GM23248 (cell line): ENCODE measurements at regions not wholly inside any gene's neighbourhood (a gene's known extent, or its start where the extent isn't known, plus 50 kb on each side); places are given as distances from the start of the nearest gene placed in this dataset.

ENCODE experiments used
- DNase-seq: peaks from one replicate; pipeline ENCODE4 v3.0.0-alpha.2; 2015
- H2AFZ ChIP-seq: fragments of 200-600 bp; sonication (generic); 2 replicates; pipeline ENCODE4 v1.6.1; 2016; ENCODE audit warnings: antibody characterized with exemption
- H3F3A ChIP-seq: fragments of 200-600 bp; sonication (generic); 2 replicates; pipeline ENCODE4 v1.6.1; 2016; ENCODE audit warnings: mild to moderate bottlenecking, antibody characterized with exemption, mixed run types; ENCODE audit not compliant: insufficient read depth
- H3K27ac ChIP-seq: fragments of 200-600 bp; sonication (generic); 2 replicates; pipeline ENCODE4 v1.5.1; 2016; ENCODE audit warnings: mild to moderate bottlenecking
- H3K27me3 ChIP-seq: fragments of 200-600 bp; sonication (generic); replicated peaks from 2 replicates; pipeline ENCODE4 v1.6.1; 2016; ENCODE audit warnings: mild to moderate bottlenecking; ENCODE audit not compliant: insufficient read depth
- H3K36me3 ChIP-seq: fragments of 200-600 bp; sonication (generic); 2 replicates; pipeline ENCODE4 v1.6.1; 2016; ENCODE audit warnings: low read depth, mild to moderate bottlenecking
- H3K4me1 ChIP-seq: fragments of 200-600 bp; sonication (generic); 2 replicates; pipeline ENCODE4 v1.6.1; 2016; ENCODE audit warnings: mild to moderate bottlenecking; ENCODE audit not compliant: insufficient read depth
- H3K4me2 ChIP-seq: fragments of 200-600 bp; sonication (generic); one replicate; pipeline ENCODE4 v1.6.1; 2016; ENCODE audit warnings: mild to moderate bottlenecking; ENCODE audit not compliant: unreplicated experiment
- H3K4me3 ChIP-seq: fragments of 200-600 bp; sonication (generic); 2 replicates; pipeline ENCODE4 v1.5.1; 2016; ENCODE audit warnings: mild to moderate bottlenecking
- H3K79me2 ChIP-seq: fragments of 200-600 bp; sonication (generic); 2 replicates; pipeline ENCODE4 v1.6.1; 2016; ENCODE audit warnings: mild to moderate bottlenecking; ENCODE audit not compliant: insufficient read depth
- H3K9ac ChIP-seq: fragments of 200-600 bp; sonication (generic); 2 replicates; pipeline ENCODE4 v1.6.1; 2016; ENCODE audit warnings: mild to moderate bottlenecking
- H3K9me2 ChIP-seq: fragments of 200-600 bp; sonication (generic); 2 replicates; pipeline ENCODE4 v1.6.1; 2016; ENCODE audit warnings: mixed run types, mild to moderate bottlenecking, moderate library complexity; ENCODE audit not compliant: insufficient read depth
- H3K9me3 ChIP-seq: fragments of 200-600 bp; sonication (generic); one replicate; pipeline ENCODE4 v1.6.1; 2017; ENCODE audit warnings: low read depth
- H4K20me1 ChIP-seq: fragments of 200-600 bp; sonication (generic); 2 replicates; pipeline ENCODE4 v1.6.0; 2016; ENCODE audit not compliant: insufficient read depth
- EZH2 ChIP-seq: fragments of 200-600 bp; sonication (generic); IDR thresholded peaks from 2 replicates; pipeline ENCODE4 v1.6.1; 2018; ENCODE audit warnings: antibody characterized with exemption, mild to moderate bottlenecking; ENCODE audit not compliant: insufficient read depth, poor library complexity, severe bottlenecking
- EZH2phosphoT487 ChIP-seq: fragments of 200-600 bp; sonication (generic); IDR thresholded peaks from 2 replicates; pipeline ENCODE4 v1.6.1; 2018; ENCODE audit warnings: antibody characterized with exemption, moderate library complexity, mild to moderate bottlenecking, low read depth; ENCODE audit not compliant: insufficient read depth
- WGBS, 2 experiments: methylation state at CpG; one replicate each; pipeline ENCODE4 v1.1.6; 2015 to 2017; ENCODE audit warnings: low lambda C conversion rate in 2 of 2, low coverage in 1 of 2; ENCODE audit errors: missing lambda C conversion rate in 2 of 2; 5-methylcytosine and 5-hydroxymethylcytosine counted together
- in situ Hi-C: fragments of 300-500 bp; cut with MboI; formaldehyde crosslinking; loops from 2 replicates; pipeline ENCODE4 v1.15.0; 2020

DNA sequence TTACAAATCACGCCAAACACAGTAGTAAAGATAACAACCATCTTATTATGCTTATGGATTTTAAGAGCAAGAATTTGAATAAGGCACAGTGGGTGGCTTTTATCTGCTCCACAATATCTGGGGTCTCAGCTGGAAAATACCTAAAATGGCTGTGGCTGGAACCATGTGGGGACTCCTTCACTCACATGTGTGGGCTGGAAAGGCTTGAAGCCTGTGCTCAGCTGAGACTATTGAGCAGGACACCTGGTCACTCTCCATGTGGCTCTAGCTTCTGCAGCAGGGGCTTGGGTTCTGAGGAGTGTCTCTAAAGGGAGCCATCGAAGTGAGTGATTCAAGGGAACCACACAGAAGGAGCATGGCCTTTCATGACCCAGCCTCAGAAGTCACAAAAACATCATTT, 239.6 kb upstream of the B3GALT2 start:
- no peak overlapping the region for H3K4me3 ChIP-seq
- no peaks in the 10 kb centered on the region for H3K4me1 ChIP-seq
- no peak for DNase-seq
- H2AFZ ChIP-seq = no peak overlapping the region
- in situ Hi-C loops = no loop called here
- H3K9me2 ChIP-seq = no peaks in the 10 kb centered on the region
- H3K27ac ChIP-seq = no peak overlapping the region
- H3K9ac ChIP-seq = no peak overlapping the region
- H4K20me1 ChIP-seq = no peaks in the 10 kb centered on the region
- TF ChIP-seq EZH2phosphoT487 (no peak), EZH2 (no peak)
- no peak overlapping the region for H3K4me2 ChIP-seq
- no peaks in the 10 kb centered on the region for H3K27me3 ChIP-seq
- H3K79me2 ChIP-seq = no peaks in the 10 kb centered on the region
- H3K36me3 ChIP-seq = no peaks in the 10 kb centered on the region
- 60% methylated on average over 2 of the region's 2 CpGs for WGBS, 2 experiments
- H3F3A ChIP-seq = no peaks in the 10 kb centered on the region
- H3K9me3 ChIP-seq = no peaks in the 10 kb centered on the region

DNA sequence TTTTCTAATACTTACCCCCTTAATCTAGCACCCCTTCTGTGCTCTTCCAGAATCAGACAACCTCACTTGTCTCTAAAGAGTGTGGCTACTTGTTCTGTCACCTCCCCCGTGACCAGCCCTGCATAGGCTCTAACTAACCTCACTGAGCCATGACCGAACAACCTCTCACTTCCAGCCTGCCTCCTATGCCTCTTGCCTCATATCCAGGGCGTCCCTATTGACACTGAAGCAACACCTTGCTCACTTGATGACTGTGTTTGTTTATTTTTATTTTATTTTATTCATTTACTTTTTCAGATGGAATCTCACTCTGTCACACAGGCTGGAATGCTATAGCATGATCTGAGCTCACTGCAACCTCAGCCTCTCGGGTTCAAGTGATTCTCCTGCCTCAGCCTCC, 235.1 kb upstream of the B3GALT2 start:
- Histone ChIP-seq H3K27ac (no peak overlapping the region), H2AFZ (no peak overlapping the region), H3F3A (peaks cover 11% of the 10 kb centered on the region; the same call in 1 of the 2 replicates), H3K27me3 (no peaks in the 10 kb centered on the region), H3K9me3 (no peaks in the 10 kb centered on the region), H3K36me3 (no peaks in the 10 kb centered on the region), H4K20me1 (no peaks in the 10 kb centered on the region), H3K79me2 (no peaks in the 10 kb centered on the region), H3K4me2 (no peak overlapping the region), H3K4me1 (no peaks in the 10 kb centered on the region), H3K9me2 (no peaks in the 10 kb centered on the region), H3K9ac (no peak overlapping the region), H3K4me3 (no peak overlapping the region)
- TF ChIP-seq EZH2 = no peak
- no peak for TF ChIP-seq EZH2phosphoT487
- in situ Hi-C loops = no loop called here
- DNase-seq = no peak
- WGBS, 2 experiments = 76 to 83% methylated on average over 4 of the region's 4 CpGs

DNA sequence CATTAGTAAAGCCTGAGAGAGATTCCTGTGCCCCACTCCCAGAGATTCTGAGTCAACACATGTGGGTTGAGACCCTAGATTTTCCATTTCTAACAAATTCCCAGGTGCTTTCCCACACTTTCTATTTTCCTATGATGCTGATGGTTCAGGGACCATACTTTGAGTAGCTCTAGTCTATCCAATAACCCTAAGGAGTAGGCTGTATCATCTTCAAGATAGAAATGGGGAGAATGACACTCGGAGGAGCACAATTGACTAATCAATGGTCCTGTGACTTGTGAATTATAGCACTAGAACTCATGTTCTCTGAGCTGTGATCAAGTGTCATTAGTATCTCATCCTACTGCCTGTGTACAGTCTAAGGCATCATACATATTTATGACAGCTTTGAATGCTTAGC, 232.9 kb upstream of the B3GALT2 start:
- TF ChIP-seq EZH2phosphoT487 (no peak), EZH2 (no peak)
- H3K4me2 ChIP-seq = no peak overlapping the region
- no peak overlapping the region for H3K9ac ChIP-seq
- DNase-seq = no peak
- no peaks in the 10 kb centered on the region for H3K27me3 ChIP-seq
- no peak overlapping the region for H3K27ac ChIP-seq
- H2AFZ ChIP-seq = peak overlapping the region; percentile 98
- no peaks in the 10 kb centered on the region for H3K4me1 ChIP-seq
- 71% methylated on average over 1 of the region's 1 CpG for WGBS, 2 experiments
- H3K4me3 ChIP-seq = peak overlapping the region; percentile 78; the same call in 1 of the 2 replicates
- H3K79me2 ChIP-seq = no peaks in the 10 kb centered on the region
- H3K9me2 ChIP-seq = no peaks in the 10 kb centered on the region
- in situ Hi-C loops = no loop called here
- peaks cover 11% of the 10 kb centered on the region; the same call in 1 of the 2 replicates for H3F3A ChIP-seq
- H4K20me1 ChIP-seq = no peaks in the 10 kb centered on the region
- H3K36me3 ChIP-seq = no peaks in the 10 kb centered on the region
- H3K9me3 ChIP-seq = no peaks in the 10 kb centered on the region

DNA sequence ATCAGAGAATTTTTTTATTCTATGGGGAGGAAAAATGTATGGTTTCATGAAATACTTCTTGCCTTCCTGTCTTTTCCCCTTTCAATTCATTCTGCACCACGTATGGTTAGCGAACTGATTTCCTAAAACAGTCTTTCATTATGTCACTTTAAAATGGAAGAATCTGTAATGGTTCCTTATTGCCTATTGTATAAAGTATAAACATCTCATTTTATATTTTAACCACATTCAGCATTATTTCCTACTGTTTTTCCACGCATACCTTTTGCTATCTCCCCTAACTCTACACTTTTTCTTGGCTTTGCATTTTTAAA, 232.3 kb upstream of the B3GALT2 start:
- 23 to 25% methylated on average over 3 of the region's 3 CpGs for WGBS, 2 experiments
- no peaks in the 10 kb centered on the region for H3K9me3 ChIP-seq
- in situ Hi-C loops = no loop called here
- TF ChIP-seq EZH2 (no peak), EZH2phosphoT487 (no peak)
- no peaks in the 10 kb centered on the region for H3K9me2 ChIP-seq
- H3K79me2 ChIP-seq = no peaks in the 10 kb centered on the region
- H3K27ac ChIP-seq = no peak overlapping the region
- DNase-seq = no peak
- peak overlapping the region; percentile 78 for H3K4me3 ChIP-seq
- peak overlapping the region; percentile 64 for H3K9ac ChIP-seq
- no peaks in the 10 kb centered on the region for H3K27me3 ChIP-seq
- H2AFZ ChIP-seq = peak overlapping the region; percentile 98
- H4K20me1 ChIP-seq = no peaks in the 10 kb centered on the region
- H3K4me2 ChIP-seq = peak overlapping the region; percentile 100
- H3F3A ChIP-seq = peaks cover 11% of the 10 kb centered on the region; the same call in 1 of the 2 replicates
- no peaks in the 10 kb centered on the region for H3K36me3 ChIP-seq
- H3K4me1 ChIP-seq = no peaks in the 10 kb centered on the region
